Thoracic aorta (tissue), 2 donors: ENCODE measurements at regions not wholly inside any gene's neighbourhood (a gene's known extent, or its start where the extent isn't known, plus 50 kb on each side); places are given as distances from the start of the nearest gene placed in this dataset.
"Not testable (repeated sequence)": the region's sequence is repeated elsewhere in the genome, so short reads cannot be mapped to it uniquely, and the experiment has no call there.

Experiments used
- ATAC-seq: fragments of 150-250 bp; one replicate; pipeline ENCODE4 v1.8.0; 2017; ENCODE audit warnings: low read depth; ENCODE audit not compliant: insufficient number of reproducible peaks, low FRiP score
- DNase-seq: peaks from one replicate; pipeline ENCODE4 v3.0.0-alpha.2; 2020; ENCODE audit warnings: low spot score
- H3K27ac ChIP-seq, 2 donors: fragments of 200-600 bp; sonication (generic); 1 replicate in 1 of 2; 2 replicates in 1 of 2; pipeline ENCODE4 v1.5.1; 2016; ENCODE audit warnings: mild to moderate bottlenecking in 2 of 2, moderate library complexity in 2 of 2
- H3K27me3 ChIP-seq: fragments of 200-600 bp; sonication (generic); replicated peaks from 2 replicates; pipeline ENCODE4 v1.6.0; 2016; ENCODE audit warnings: mild to moderate bottlenecking; ENCODE audit not compliant: insufficient read depth
- H3K36me3 ChIP-seq: fragments of 200-600 bp; sonication (generic); one replicate; pipeline ENCODE4 v1.5.1; 2016
- H3K4me1 ChIP-seq, 2 donors: fragments of 200-600 bp; sonication (generic); 1 replicate in 1 of 2; 2 replicates in 1 of 2; pipeline versions ENCODE4 v1.5.1 to v1.6.0; 2016; ENCODE audit warnings: low read depth in 2 of 2, mild to moderate bottlenecking in 1 of 2; ENCODE audit not compliant: control insufficient read depth in 1 of 2
- H3K4me3 ChIP-seq: fragments of 200-600 bp; sonication (generic); 2 replicates; pipeline ENCODE4 v1.5.1; 2016; ENCODE audit warnings: mild to moderate bottlenecking
- H3K9me3 ChIP-seq: fragments of 200-600 bp; sonication (generic); 2 replicates; pipeline ENCODE4 v1.5.1; 2016
- CTCF ChIP-seq: fragments of 200-600 bp; sonication (generic); IDR thresholded peaks from one replicate; pipeline ENCODE4 v1.5.1; 2019; ENCODE audit warnings: antibody characterized with exemption

- no peak for TF ChIP-seq CTCF
- Histone ChIP-seq H3K4me1 (peaks cover 21 to 33% of the 10 kb centered on the region in 2 donors), H3K4me3 (peak overlapping the region; percentile 41)
These were observed 162.1 kb upstream of the ZNF337 start for GRCh38 chr20:25858495-25859425.

GRCh38 chr20:25857091-25857788, 160.6 kb upstream of the ZNF337 start:
- H3K36me3 ChIP-seq, DNase-seq: not testable (repeated sequence)

More at GRCh38 chr20:25858495-25859425, 162.1 kb upstream of the ZNF337 start:
- Histone ChIP-seq H3K9me3 (no peaks in the 10 kb centered on the region), H3K27ac (no peak overlapping the region), H3K27me3 (no peaks in the 10 kb centered on the region), H3K36me3 (no peaks in the 10 kb centered on the region)
- ATAC-seq, result no peak
- DNase-seq, result no peak

GRCh38 chr20:25856256-25856884, 159.7 kb upstream of the ZNF337 start:
- Histone ChIP-seq H3K27ac (no peak overlapping the region), H3K9me3 (no peaks in the 10 kb centered on the region), H3K27me3 (no peaks in the 10 kb centered on the region), H3K36me3 (no peaks in the 10 kb centered on the region), H3K4me3 (no peak overlapping the region), H3K4me1 (peaks cover 13 to 26% of the 10 kb centered on the region in 2 donors)
- TF ChIP-seq CTCF, result no peak
- no peak for DNase-seq
- no peak for ATAC-seq

More at GRCh38 chr20:25857091-25857788, 160.6 kb upstream of the ZNF337 start:
- not testable (repeated sequence) for H3K27me3 ChIP-seq, ATAC-seq, H3K9me3 ChIP-seq, H3K4me3 ChIP-seq, H3K27ac ChIP-seq
- H3K4me1 ChIP-seq, result peaks cover 15 to 30% of the 10 kb centered on the region in 2 donors

- H3K27me3 ChIP-seq, H3K4me3 ChIP-seq, DNase-seq, H3K9me3 ChIP-seq, H3K36me3 ChIP-seq, ATAC-seq, H3K27ac ChIP-seq: not testable (repeated sequence)
- peaks cover 13 to 22% of the 10 kb centered on the region in 2 donors for H3K4me1 ChIP-seq
These were observed 159.0 kb upstream of the ZNF337 start for GRCh38 chr20:25855451-25856156.

GRCh38 chr20:25854666-25855065, 158.0 kb upstream of the ZNF337 start:
- not testable (repeated sequence) for H3K36me3 ChIP-seq, H3K9me3 ChIP-seq, ATAC-seq, H3K27me3 ChIP-seq, DNase-seq, H3K27ac ChIP-seq
- peaks cover 5 to 13% of the 10 kb centered on the region in 2 donors for H3K4me1 ChIP-seq
- H3K4me3 ChIP-seq, result peak overlapping the region; percentile 89

GRCh38 chr20:25853718-25854388, 157.2 kb upstream of the ZNF337 start:
- DNase-seq, H3K36me3 ChIP-seq, H3K27me3 ChIP-seq, H3K9me3 ChIP-seq, H3K4me1 ChIP-seq, ATAC-seq: not testable (repeated sequence)
- H3K27ac ChIP-seq, result peak overlapping the region; percentile 56 to 72
- H3K4me3 ChIP-seq, result peak overlapping the region; percentile 89

GRCh38 chr20:25852968-25853717, 156.5 kb upstream of the ZNF337 start:
- H3K4me1 ChIP-seq, DNase-seq, H3K9me3 ChIP-seq, H3K27me3 ChIP-seq, H3K36me3 ChIP-seq, ATAC-seq: not testable (repeated sequence)
- H3K4me3 ChIP-seq, result peak overlapping the region; percentile 89
- H3K27ac ChIP-seq, result peak overlapping the region; percentile 56 to 72

GRCh38 chr20:25850133-25850532, 153.5 kb upstream of the ZNF337 start:
- H3K4me3 ChIP-seq, DNase-seq, H3K27me3 ChIP-seq, H3K9me3 ChIP-seq, H3K27ac ChIP-seq, H3K36me3 ChIP-seq, H3K4me1 ChIP-seq, ATAC-seq: not testable (repeated sequence)
